ENCODE measurements at regions not wholly inside any gene's neighbourhood (a gene's known extent, or its start where the extent isn't known, plus 50 kb on each side); places are given as distances from the start of the nearest gene placed in this dataset.

- H3K9me3 ChIP-seq: no peaks in the 10 kb centered on the region
- no peaks in the 10 kb centered on the region for H3K27me3 ChIP-seq
- TF ChIP-seq, protein P1, sequence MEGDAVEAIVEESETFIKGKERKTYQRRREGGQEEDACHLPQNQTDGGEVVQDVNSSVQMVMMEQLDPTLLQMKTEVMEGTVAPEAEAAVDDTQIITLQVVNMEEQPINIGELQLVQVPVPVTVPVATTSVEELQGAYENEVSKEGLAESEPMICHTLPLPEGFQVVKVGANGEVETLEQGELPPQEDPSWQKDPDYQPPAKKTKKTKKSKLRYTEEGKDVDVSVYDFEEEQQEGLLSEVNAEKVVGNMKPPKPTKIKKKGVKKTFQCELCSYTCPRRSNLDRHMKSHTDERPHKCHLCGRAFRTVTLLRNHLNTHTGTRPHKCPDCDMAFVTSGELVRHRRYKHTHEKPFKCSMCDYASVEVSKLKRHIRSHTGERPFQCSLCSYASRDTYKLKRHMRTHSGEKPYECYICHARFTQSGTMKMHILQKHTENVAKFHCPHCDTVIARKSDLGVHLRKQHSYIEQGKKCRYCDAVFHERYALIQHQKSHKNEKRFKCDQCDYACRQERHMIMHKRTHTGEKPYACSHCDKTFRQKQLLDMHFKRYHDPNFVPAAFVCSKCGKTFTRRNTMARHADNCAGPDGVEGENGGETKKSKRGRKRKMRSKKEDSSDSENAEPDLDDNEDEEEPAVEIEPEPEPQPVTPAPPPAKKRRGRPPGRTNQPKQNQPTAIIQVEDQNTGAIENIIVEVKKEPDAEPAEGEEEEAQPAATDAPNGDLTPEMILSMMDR (IDR thresholded peaks at IDR 0.05): no peak
- TF ChIP-seq POLR2A (IDR thresholded peaks at IDR 0.05): no peak
- no peak for TF ChIP-seq POLR2AphosphoS5 (IDR thresholded peaks at IDR 0.05)
- no peaks in the 10 kb centered on the region for H3K36me3 ChIP-seq
- no peak for DNase-seq (ENCODE audit: low spot score in 2 of 2)
- no peak overlapping the region for H3K4me3 ChIP-seq
- no peak overlapping the region for H3K27ac ChIP-seq
- intact Hi-C loops (cut with DNase I; ENCODE audit: low total_unique reads): no loop called here
- H3K4me1 ChIP-seq: no peaks in the 10 kb centered on the region
Observed at GRCh38 chr12:90323217-90323616, 614.6 kb upstream of the ATP2B1 start.

DNA sequence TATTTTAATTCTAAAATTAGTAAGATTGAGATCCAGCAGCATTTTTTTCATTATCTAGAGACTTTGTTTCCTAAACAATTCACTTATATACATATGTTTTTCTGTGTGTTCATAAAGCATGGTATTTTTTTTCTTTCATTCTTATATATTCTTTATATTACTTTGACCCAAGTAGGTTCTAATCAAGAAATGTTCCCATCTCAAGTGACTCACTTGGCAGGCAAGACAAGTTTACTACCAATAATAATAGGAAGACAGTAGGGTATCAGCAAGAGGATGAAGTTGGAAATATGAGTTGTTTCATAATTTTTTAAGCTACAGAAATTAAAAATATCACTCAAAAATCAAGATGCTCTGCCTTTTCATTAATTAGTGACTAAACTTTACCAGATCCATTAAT, 613.4 kb upstream of the ATP2B1 start:
- Histone ChIP-seq H3K4me1 (no peaks in the 10 kb centered on the region), H3K9me3 (no peaks in the 10 kb centered on the region), H3K27me3 (no peaks in the 10 kb centered on the region), H3K4me3 (no peak overlapping the region), H3K27ac (no peak overlapping the region), H3K36me3 (no peaks in the 10 kb centered on the region)
- DNase-seq (ENCODE audit: low spot score in 2 of 2): no peak
- no peak for TF ChIP-seq POLR2AphosphoS5 (IDR thresholded peaks at IDR 0.05)
- TF ChIP-seq, protein P1 (IDR thresholded peaks at IDR 0.05): no peak
- no peak for TF ChIP-seq POLR2A (IDR thresholded peaks at IDR 0.05)
- intact Hi-C loops (cut with DNase I; ENCODE audit: low total_unique reads): no loop called here

GRCh38 chr12:90321369-90321768, 612.7 kb upstream of the ATP2B1 start:
- H3K27me3 ChIP-seq: no peaks in the 10 kb centered on the region
- no peaks in the 10 kb centered on the region for H3K36me3 ChIP-seq
- TF ChIP-seq POLR2A (IDR thresholded peaks at IDR 0.05): no peak
- TF ChIP-seq, protein P1 (IDR thresholded peaks at IDR 0.05): no peak
- no peak for TF ChIP-seq POLR2AphosphoS5 (IDR thresholded peaks at IDR 0.05)
- no peaks in the 10 kb centered on the region for H3K4me1 ChIP-seq
- no peaks in the 10 kb centered on the region for H3K9me3 ChIP-seq
- no peak for DNase-seq (ENCODE audit: low spot score in 2 of 2)
- H3K27ac ChIP-seq: no peak overlapping the region
- H3K4me3 ChIP-seq: no peak overlapping the region
- intact Hi-C loops (cut with DNase I; ENCODE audit: low total_unique reads): no loop called here

DNA sequence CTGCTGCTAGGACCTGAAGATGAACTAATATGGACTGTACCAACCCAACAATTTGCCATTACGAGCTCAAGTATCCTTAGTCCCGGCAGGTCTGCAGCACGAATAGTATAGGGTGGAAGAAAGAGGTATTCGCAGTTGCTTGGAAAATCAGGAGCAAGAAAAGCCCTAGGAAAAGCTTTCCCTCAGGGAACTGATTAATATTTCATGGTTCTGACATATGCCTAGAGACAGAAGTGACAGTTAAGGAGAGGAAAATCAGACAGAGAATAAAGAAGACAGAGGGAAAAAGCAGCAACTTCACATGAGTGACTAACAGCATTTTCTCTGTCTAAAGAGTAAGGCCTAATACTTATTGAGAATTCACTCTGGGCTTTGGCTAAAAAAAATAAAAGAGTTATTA, 602.9 kb upstream of the ATP2B1 start:
- H3K27ac ChIP-seq: no peak overlapping the region
- no peaks in the 10 kb centered on the region for H3K9me3 ChIP-seq
- no peaks in the 10 kb centered on the region for H3K4me1 ChIP-seq
- no peaks in the 10 kb centered on the region for H3K36me3 ChIP-seq
- no peak for DNase-seq (ENCODE audit: low spot score in 2 of 2)
- intact Hi-C loops (cut with DNase I; ENCODE audit: low total_unique reads): no loop called here
- no peak overlapping the region for H3K4me3 ChIP-seq
- no peaks in the 10 kb centered on the region for H3K27me3 ChIP-seq
- TF ChIP-seq POLR2AphosphoS5 (IDR thresholded peaks at IDR 0.05) (no peak), POLR2A (IDR thresholded peaks at IDR 0.05) (no peak)
- TF ChIP-seq, protein P1 (IDR thresholded peaks at IDR 0.05): no peak

- H3K4me1 ChIP-seq: peaks cover 0 to 10% of the 10 kb centered on the region in 2 donors
- H3K27me3 ChIP-seq: no peaks in the 10 kb centered on the region
- no peaks in the 10 kb centered on the region for H3K9me3 ChIP-seq
- peak in 1 of 2 donors; percentile 25 for DNase-seq (ENCODE audit: low spot score in 2 of 2)
- TF ChIP-seq, protein P1 (IDR thresholded peaks at IDR 0.05): no peak
- no peak for TF ChIP-seq POLR2AphosphoS5 (IDR thresholded peaks at IDR 0.05)
- TF ChIP-seq POLR2A (IDR thresholded peaks at IDR 0.05): no peak
- H3K4me3 ChIP-seq: no peak overlapping the region
- H3K36me3 ChIP-seq: no peaks in the 10 kb centered on the region
- H3K27ac ChIP-seq: no peak overlapping the region
- intact Hi-C loops (cut with DNase I; ENCODE audit: low total_unique reads): no loop called here
Observed at GRCh38 chr12:90305379-90305778, 596.7 kb upstream of the ATP2B1 start.
